ENCODE measurements at regions not wholly inside any gene's neighbourhood (a gene's known extent, or its start where the extent isn't known, plus 50 kb on each side); places are given as distances from the start of the nearest gene placed in this dataset.
"Not testable (repeated sequence)": the region's sequence is repeated elsewhere in the genome, so short reads cannot be mapped to it uniquely, and the experiment has no call there.

DNA sequence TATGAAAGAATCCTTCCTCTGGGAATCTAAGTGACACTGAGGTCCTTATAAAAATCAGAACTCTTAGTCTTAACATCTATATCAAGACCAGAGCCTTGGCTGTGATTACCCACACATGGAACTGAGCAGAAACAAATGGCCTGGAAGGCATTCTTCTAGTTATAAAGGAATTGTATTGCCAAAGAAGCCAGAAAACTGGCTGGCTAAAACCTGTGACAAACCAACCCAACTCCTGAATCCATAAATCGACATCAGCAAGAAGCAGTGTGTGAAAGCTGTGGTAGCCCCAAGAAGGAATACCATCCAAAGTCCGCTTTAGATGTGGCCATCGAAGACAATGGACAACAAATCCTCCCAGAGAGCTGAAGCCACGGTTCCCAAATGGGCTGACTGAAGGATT, 97.9 kb upstream of the CCDC91 start:
- Histone ChIP-seq H3K36me3 (no peaks in the 10 kb centered on the region), H3K27me3 (no peaks in the 10 kb centered on the region), H3K27ac (no peak overlapping the region), H3K4me3 (no peak overlapping the region), H3K9me3 (no peaks in the 10 kb centered on the region), H3K4me1 (peaks cover 0 to 22% (median 5%) of the 10 kb centered on the region in 9 donors)
- intact Hi-C loops (cut with DNase I): loop anchor here in 1 of 10 donors (10.0 kb wide), 1 partner anchor 108 kb away; no protein-coding TSS in a partner anchor
- ATAC-seq (no peak), DNase-seq (no peak)
- TF ChIP-seq, protein P1, sequence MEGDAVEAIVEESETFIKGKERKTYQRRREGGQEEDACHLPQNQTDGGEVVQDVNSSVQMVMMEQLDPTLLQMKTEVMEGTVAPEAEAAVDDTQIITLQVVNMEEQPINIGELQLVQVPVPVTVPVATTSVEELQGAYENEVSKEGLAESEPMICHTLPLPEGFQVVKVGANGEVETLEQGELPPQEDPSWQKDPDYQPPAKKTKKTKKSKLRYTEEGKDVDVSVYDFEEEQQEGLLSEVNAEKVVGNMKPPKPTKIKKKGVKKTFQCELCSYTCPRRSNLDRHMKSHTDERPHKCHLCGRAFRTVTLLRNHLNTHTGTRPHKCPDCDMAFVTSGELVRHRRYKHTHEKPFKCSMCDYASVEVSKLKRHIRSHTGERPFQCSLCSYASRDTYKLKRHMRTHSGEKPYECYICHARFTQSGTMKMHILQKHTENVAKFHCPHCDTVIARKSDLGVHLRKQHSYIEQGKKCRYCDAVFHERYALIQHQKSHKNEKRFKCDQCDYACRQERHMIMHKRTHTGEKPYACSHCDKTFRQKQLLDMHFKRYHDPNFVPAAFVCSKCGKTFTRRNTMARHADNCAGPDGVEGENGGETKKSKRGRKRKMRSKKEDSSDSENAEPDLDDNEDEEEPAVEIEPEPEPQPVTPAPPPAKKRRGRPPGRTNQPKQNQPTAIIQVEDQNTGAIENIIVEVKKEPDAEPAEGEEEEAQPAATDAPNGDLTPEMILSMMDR (IDR thresholded peaks at IDR 0.05): no peak
- WGBS, 2 donors: 93 to 94% methylated on average over 4 of the region's 4 CpGs

DNA sequence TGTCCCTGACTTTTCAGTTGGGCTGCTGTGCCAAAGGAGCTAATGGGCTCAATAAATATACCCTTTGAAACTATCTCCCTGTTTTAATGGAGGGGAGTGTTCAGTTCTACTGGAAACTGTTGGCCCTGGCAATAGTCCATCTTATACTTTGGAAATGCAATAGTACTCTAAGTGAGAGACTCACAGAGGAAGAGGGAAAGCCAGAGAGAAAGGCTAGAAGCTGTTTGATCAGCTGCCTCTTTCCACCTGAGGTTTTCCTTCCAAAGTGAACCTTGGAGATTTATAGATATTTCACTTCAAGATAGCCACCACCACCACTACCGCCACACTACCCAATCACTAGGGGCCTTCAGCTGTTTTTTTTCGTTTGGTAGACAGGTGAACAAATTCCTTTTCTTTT, 93.6 kb upstream of the CCDC91 start:
- ATAC-seq (no peak), DNase-seq (no peak)
- Histone ChIP-seq H3K27me3 (peaks cover 0 to 3% (median 0%) of the 10 kb centered on the region in 7 donors), H3K36me3 (no peaks in the 10 kb centered on the region), H3K4me3 (no peak overlapping the region), H3K9me3 (no peaks in the 10 kb centered on the region), H3K27ac (no peak overlapping the region), H3K4me1 (no peaks in the 10 kb centered on the region)
- intact Hi-C loops (cut with DNase I): loop anchor here in 1 of 10 donors (10.0 kb wide), 1 partner anchor 112 kb away; no protein-coding TSS in a partner anchor
- TF ChIP-seq, protein P1 (IDR thresholded peaks at IDR 0.05): no peak
- WGBS, 2 donors: 82 to 86% methylated on average over 2 of the region's 2 CpGs

DNA sequence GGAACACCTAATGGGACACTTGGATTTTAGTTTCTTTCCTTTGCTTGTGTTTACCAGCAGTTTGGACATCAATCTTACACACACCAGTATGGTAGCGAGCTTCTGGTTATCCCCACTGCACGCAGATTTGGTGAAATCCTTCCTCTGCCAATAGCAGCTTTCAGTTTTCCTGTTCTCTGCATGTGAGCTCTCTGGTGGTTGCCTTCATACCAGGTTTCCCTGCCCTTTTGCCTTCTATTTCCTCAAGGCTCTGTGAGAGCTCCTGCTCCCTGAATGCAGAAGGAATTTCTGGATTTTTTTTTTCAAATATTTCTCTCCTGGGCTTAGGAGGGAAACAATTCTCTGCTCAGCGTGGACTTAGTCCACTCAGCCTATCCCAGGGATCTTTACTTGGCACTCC, 93.0 kb upstream of the CCDC91 start:
- no peaks in the 10 kb centered on the region for H3K36me3 ChIP-seq
- H3K27ac ChIP-seq: no peak overlapping the region
- DNase-seq (no peak), ATAC-seq (no peak)
- TF ChIP-seq, protein P1 (IDR thresholded peaks at IDR 0.05): no peak
- WGBS, 2 donors: 79 to 81% methylated on average over 3 of the region's 3 CpGs
- H3K9me3 ChIP-seq: no peaks in the 10 kb centered on the region
- intact Hi-C loops (cut with DNase I): loop anchor here in 1 of 10 donors (10.0 kb wide), 1 partner anchor 112 kb away; no protein-coding TSS in a partner anchor
- H3K4me3 ChIP-seq: no peak overlapping the region
- H3K27me3 ChIP-seq: peaks cover 0 to 3% (median 0%) of the 10 kb centered on the region in 7 donors
- no peaks in the 10 kb centered on the region for H3K4me1 ChIP-seq

DNA sequence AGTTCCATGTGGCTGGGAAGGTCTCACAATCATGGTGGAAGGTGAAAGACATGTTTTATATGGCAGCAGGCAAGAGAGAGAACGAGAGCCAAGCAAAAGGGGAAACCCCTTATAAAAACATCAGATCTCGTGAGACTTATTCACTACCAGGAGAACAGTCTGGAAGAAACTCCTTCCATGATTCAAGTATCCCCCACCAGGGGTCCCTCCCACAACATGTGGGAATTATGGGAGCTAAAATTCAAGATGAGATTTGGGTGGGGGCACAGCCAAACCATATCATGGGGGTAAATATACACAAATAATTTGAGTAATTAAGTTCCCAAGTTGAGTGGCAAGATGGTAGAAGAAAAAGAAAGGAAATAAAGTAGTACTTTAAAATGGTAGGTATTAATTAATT, 91.0 kb upstream of the CCDC91 start:
- H3K27ac ChIP-seq, H3K36me3 ChIP-seq, DNase-seq, H3K27me3 ChIP-seq, ATAC-seq, H3K4me1 ChIP-seq, H3K9me3 ChIP-seq, H3K4me3 ChIP-seq: not testable (repeated sequence)
- intact Hi-C loops (cut with DNase I): loop anchor here in 1 of 10 donors (10.0 kb wide), 1 partner anchor 114 kb away; no protein-coding TSS in a partner anchor
- WGBS, 2 donors: 86 to 89% methylated on average over 2 of the region's 2 CpGs

DNA sequence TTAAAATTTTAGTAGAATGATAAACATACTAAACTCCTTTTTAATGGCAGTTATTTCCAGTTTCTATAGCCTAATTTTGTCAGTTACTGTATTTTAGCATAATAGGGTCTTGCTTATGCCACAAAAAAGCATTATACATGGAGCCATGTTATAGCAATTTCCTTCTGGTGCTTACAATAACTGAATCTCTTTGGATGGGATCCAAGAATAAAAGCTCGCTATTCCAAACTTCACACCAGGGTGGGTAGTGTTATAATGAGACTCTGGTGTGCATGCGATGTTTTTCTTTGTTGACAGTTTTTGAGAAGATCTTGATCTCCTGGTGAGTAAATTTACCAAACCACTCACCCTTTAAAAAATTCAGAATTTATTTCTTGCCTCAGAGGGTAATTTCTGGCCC, 90.4 kb upstream of the CCDC91 start:
- DNase-seq (no peak), ATAC-seq (no peak)
- intact Hi-C loops (cut with DNase I): loop anchor here in 1 of 10 donors (10.0 kb wide), 1 partner anchor 115 kb away; no protein-coding TSS in a partner anchor
- WGBS, 2 donors: 59 to 62% methylated on average over 2 of the region's 2 CpGs
- H3K36me3 ChIP-seq: no peaks in the 10 kb centered on the region
- no peaks in the 10 kb centered on the region for H3K4me1 ChIP-seq
- H3K27ac ChIP-seq: no peak overlapping the region
- no peaks in the 10 kb centered on the region for H3K9me3 ChIP-seq
- H3K4me3 ChIP-seq: no peak overlapping the region
- TF ChIP-seq, protein P1 (IDR thresholded peaks at IDR 0.05): no peak
- peaks cover 0 to 3% (median 0%) of the 10 kb centered on the region in 7 donors for H3K27me3 ChIP-seq
